ENCODE measurements at regions not wholly inside any gene's neighbourhood (a gene's known extent, or its start where the extent isn't known, plus 50 kb on each side); places are given as distances from the start of the nearest gene placed in this dataset.

GRCh38 chr15:79230766-79231165 lies 51.8 kb upstream of the ANKRD34C start:
- Histone ChIP-seq H3K36me3 (no peaks in the 10 kb centered on the region), H3K9me3 (no peaks in the 10 kb centered on the region), H3K4me1 (no peaks in the 10 kb centered on the region), H3K27me3 (no peaks in the 10 kb centered on the region), H3K27ac (no peak overlapping the region), H3K9ac (ENCODE audit: low read depth in 2 of 2, low read length in 2 of 2) (no peak overlapping the region), H3K4me3 (no peak overlapping the region)
- DNase-seq: no peak
- TF ChIP-seq CTCF (IDR thresholded peaks at IDR 0.05): no peak
- intact Hi-C loops (cut with DNase I): no loop called here

- intact Hi-C loops (cut with DNase I): no loop called here
- H3K4me1 ChIP-seq: no peaks in the 10 kb centered on the region
- no peaks in the 10 kb centered on the region for H3K27me3 ChIP-seq
- no peaks in the 10 kb centered on the region for H3K36me3 ChIP-seq
- TF ChIP-seq CTCF (IDR thresholded peaks at IDR 0.05): no peak
- DNase-seq: no peak
- H3K9me3 ChIP-seq: no peaks in the 10 kb centered on the region
- H3K9ac ChIP-seq (ENCODE audit: low read depth in 2 of 2, low read length in 2 of 2): no peak overlapping the region
- H3K27ac ChIP-seq: no peak overlapping the region
- no peak overlapping the region for H3K4me3 ChIP-seq
These were observed 59.7 kb upstream of the ANKRD34C start for GRCh38 chr15:79222808-79223207.

GRCh38 chr15:79221696-79222095 lies 60.8 kb upstream of the ANKRD34C start:
- intact Hi-C loops (cut with DNase I): no loop called here
- Histone ChIP-seq H3K9ac (ENCODE audit: low read depth in 2 of 2, low read length in 2 of 2) (no peak overlapping the region), H3K4me3 (no peak overlapping the region), H3K9me3 (no peaks in the 10 kb centered on the region), H3K4me1 (no peaks in the 10 kb centered on the region), H3K36me3 (no peaks in the 10 kb centered on the region), H3K27ac (no peak overlapping the region), H3K27me3 (no peaks in the 10 kb centered on the region)
- no peak for TF ChIP-seq CTCF (IDR thresholded peaks at IDR 0.05)
- no peak for DNase-seq

- no peaks in the 10 kb centered on the region for H3K36me3 ChIP-seq
- H3K27ac ChIP-seq: no peak overlapping the region
- no peak for TF ChIP-seq CTCF (IDR thresholded peaks at IDR 0.05)
- intact Hi-C loops (cut with DNase I): no loop called here
- H3K9ac ChIP-seq (ENCODE audit: low read depth in 2 of 2, low read length in 2 of 2): no peak overlapping the region
- no peaks in the 10 kb centered on the region for H3K27me3 ChIP-seq
- no peak for DNase-seq
- no peaks in the 10 kb centered on the region for H3K4me1 ChIP-seq
- no peaks in the 10 kb centered on the region for H3K9me3 ChIP-seq
- H3K4me3 ChIP-seq: no peak overlapping the region
These were observed 63.0 kb upstream of the ANKRD34C start for GRCh38 chr15:79219393-79220056.

- no peak for TF ChIP-seq CTCF (IDR thresholded peaks at IDR 0.05)
- H3K27me3 ChIP-seq: no peaks in the 10 kb centered on the region
These were observed 63.8 kb upstream of the ANKRD34C start for GRCh38 chr15:79218588-79219200.

More at GRCh38 chr15:79218588-79219200, 63.8 kb upstream of the ANKRD34C start:
- no peaks in the 10 kb centered on the region for H3K4me1 ChIP-seq
- H3K9me3 ChIP-seq: no peaks in the 10 kb centered on the region
- H3K27ac ChIP-seq: no peak overlapping the region
- DNase-seq: no peak
- no peaks in the 10 kb centered on the region for H3K36me3 ChIP-seq
- intact Hi-C loops (cut with DNase I): no loop called here
- H3K4me3 ChIP-seq: no peak overlapping the region
- no peak overlapping the region for H3K9ac ChIP-seq (ENCODE audit: low read depth in 2 of 2, low read length in 2 of 2)

Data from colonic mucosa (tissue), 4 donors.